Fibroblast of skin of left biceps (primary cell): ENCODE measurements at regions not wholly inside any gene's neighbourhood (a gene's known extent, or its start where the extent isn't known, plus 50 kb on each side); places are given as distances from the start of the nearest gene placed in this dataset.
"Not testable (repeated sequence)": the region's sequence is repeated elsewhere in the genome, so short reads cannot be mapped to it uniquely, and the experiment has no call there.

Experiments used
- DNase-seq, 2 experiments: peaks; one replicate each; pipeline ENCODE4 v3.0.0-alpha.2; 2013; ENCODE audit warnings: low read depth in 2 of 2

DNA sequence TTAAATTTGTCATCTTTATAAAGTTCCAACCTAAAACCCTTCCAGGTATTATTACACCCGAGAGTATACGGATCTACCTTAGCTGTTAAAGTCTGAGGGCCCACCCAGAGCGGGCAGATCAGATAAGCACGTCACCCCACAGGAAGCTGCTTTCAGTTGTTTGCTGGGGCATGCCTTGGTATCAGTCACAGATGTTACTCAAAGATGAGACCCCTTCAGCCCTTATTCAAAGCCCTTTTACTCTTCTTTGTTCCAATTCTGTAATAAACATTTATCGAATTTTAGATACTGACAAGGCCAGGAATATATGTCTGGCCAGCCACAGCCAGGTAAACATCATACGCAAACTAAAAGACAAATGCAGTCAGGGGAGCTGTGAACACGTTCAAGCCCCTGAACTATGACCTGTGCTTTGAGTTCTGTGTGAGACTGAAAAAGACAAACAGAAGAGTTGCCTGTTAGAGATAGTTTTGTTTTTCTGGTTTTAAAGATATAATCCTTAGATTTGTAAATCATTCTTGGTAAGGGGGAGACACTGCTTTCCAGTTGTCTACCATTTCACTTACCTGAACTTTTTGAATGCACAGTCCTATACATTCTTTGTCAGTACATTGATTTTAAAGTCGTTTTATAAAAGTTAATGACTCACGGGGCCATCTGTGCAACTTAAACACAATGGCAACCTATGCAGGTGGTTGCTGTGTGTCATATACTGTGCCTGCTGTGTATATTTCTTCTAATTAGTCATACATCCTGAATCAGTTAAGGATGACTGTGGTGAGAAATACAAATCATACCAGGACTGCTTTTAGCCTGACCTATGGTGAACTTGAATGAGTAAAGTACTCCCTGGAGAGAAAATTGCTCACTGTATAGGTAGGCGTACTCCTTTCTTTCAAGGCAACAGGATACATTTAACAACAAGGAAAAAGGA lies 100.5 kb upstream of the ITPRID2 start:
- peak; percentile 91 to 92 for DNase-seq

DNA sequence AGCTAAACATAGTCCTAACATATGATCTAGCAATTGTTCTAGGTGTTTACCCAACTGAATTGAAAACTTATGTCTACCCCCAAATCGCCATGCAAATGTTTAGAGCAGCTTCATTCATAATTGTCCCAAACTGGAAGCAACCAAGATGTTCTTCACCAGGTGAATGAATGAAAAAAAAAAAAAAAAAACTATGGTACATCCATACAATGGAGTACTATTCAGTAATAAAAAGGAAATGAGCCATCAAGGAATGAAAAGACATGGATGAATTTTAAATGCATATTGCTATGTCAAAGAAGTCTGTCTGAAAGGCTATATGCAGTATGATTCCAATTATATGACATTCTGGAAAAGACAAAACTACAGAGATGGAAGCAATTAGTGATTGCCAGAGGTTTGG lies 98.6 kb upstream of the ITPRID2 start:
- DNase-seq = no peak

DNA sequence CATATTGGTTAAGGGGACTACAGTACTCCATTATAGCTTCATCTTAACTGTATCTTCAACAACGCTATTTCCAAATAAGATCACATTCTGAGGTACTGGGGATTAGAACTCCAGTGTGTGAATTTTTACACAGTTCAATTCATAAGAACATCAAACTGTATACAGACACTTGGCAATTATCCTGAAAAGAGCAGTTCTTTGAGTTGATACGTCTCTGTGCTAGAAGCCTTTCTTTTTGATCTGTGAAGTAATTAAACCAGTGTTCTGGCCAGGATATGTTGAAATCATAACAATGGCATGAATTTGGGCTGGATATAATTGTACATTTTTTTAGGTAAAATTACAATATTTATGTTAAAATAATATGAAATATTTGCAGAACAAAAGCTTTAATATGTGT lies 93.5 kb upstream of the ITPRID2 start:
- no peak for DNase-seq

DNA sequence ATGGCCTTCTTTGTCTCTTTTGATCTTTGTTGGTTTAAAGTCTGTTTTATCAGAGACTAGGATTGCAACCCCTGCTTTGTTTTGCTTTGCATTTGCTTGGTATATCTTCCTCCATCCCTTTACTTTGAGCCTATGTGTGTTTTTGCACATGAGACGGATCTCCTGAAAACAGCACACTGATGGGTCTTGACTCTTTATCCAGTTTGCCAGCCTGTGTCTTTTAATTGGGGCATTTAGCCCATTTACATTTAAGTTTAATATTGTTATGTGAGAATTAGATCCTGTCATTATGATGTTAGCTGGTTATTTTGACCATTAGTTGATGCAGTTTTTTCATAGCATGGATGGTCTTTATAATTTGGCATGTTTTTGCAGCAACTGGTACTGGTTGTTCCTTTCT lies 89.2 kb upstream of the ITPRID2 start:
- DNase-seq = not testable (repeated sequence)

DNA sequence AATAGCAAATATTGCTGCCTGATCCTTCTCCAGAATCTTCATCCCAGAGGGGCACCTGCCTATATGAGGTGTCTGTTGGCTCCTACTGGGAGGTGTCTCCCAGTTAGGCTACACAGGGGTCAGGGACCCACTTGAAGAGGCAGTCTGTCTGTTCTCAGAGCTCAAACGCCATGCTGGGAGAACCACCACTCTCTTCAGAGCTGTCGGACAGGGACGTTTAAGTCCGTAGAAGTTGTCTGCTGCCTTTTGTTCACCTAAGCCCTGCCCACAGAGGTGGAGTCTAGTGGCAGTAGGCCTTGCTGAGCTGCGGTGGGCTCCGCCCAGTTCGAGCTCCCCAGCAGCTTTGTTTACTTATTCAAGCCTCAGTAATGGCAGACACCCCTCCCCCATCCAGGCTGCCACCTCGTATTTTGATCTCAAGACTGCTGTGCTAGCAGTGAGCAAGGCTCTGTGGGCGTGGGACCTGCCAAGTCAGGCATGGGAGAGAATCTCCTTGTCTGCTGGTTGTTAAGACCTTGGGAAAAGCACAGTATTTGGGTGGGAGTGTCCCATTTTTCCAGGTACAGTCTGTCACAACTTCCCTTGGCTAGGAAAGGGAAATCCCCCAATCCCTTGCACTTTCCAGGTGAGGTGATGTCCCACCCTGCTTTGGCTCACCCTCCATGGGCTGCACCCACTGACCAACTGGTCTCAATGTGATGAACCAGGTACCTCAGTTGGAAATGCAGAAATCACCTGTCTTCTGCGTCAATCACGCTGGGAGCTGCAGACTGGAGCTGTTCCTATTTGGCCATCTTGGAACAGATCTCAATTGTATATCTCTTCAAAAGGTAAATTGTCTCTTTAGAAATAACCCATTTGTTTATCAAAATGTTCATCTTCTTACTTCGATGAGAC lies 87.4 kb upstream of the ITPRID2 start:
- DNase-seq = not testable (repeated sequence)

DNA sequence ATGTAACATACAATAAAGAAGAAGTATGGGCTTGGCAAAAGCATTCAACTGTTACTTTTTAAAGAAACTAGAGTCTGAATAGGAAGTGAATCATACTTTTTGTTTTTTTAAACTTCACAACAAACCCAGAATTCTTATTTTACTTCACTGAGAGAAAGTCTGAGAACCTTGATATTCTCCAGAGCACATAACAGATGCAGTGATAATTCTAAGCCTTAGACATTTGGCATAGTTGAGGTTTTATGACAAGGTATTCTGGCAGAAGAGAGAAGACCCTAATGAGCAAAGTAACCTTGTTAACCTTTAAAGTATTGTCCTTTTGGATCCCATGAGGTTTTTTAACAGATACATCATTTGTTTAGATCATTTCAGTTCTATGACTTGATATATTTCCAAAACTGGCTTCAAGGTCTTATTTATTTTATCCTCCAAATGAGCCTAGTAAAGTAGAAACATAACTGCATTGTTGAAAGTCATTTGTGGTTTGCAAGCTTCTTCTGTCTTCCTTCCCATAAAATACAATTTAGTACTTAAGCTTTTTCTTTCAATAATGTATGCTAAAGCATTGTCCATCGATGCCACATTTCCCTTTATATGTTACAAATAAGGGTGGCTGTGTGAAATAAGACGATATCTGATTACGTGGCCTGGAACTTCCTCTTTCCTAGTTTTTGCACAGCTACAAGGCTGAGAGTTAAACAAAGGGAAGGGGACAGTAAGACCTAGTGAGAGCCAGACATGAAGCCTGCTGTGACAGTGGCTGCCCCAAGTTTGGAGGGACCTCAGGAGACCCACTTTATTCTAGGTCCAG lies 86.1 kb upstream of the ITPRID2 start:
- DNase-seq = peak; percentile 81 to 82

DNA sequence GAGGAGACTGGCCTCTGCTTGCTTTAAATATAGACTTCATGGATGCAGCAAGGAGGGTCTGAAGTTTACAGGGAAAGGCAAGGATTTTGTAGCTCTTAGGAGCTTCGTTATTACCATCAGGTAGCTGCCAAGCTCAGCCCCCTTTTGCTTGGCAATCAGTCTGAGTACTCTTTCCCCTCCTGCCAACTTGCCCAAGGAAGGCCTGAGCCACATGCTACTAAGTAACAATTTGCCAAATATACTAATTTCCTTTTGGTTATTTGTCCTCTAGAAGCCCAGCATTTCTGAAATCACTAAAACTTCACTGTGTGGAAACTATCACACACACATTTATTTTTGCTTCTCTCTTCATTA lies 85.5 kb upstream of the ITPRID2 start:
- no peak for DNase-seq

DNA sequence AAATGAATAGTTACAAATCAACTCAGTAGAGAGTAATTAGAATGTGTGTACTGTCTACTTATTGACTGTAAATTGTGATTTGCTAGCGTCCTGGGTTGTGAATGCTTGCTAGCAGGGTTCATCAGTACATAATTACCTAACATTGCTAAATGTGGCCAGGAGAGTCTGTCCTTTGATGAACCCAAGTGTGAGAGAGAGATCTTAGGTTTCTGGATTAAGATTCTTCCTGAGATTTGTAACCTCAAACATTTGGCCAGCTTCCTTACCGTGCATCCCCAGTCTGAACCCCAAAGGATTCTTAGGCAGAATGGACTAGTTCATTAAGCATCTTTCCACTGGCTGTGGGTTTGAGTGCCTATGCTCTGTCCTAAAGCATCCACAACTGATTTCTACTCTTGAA lies 84.0 kb upstream of the ITPRID2 start:
- no peak for DNase-seq

DNA sequence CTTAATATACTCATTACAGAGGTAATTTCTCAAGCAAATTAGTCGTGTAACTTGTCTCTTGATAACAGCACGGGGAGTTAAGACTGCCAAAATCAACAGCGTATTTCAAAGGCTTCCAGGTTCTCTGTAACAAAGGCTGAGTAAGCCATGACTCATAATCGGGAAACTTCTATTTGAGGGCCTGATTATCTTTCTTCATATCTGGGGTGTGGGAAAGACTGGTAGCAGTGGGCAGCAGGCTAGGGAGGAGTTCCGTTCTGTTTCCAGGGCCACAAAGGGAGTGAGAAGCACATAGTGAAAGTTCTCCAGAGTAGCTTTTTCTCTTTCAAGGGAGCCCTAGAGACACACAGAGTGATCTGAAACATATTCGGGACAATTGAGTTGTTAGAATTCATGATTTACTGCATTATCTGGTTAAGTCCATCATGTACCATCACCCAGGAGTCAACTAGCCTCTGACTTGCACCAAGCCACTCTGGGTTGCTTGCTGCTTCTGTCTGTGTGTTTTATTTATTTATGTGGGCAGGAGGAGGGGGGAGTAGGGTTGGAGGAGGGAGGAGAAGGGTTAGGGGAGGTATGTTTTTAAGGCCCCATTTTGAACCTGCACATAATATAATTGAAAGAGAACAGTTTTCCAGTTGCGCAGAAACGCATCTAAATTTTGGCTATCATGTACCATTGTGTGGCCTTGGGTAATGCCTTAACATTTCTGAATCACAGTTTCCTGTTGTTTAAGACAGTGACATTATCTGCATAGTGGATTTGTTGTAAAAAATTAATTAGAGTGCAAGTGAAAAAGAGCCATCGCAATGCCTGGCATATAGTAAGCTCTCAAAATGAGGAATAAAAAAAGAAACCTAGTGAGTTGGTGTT lies 80.5 kb upstream of the ITPRID2 start:
- DNase-seq = no peak

DNA sequence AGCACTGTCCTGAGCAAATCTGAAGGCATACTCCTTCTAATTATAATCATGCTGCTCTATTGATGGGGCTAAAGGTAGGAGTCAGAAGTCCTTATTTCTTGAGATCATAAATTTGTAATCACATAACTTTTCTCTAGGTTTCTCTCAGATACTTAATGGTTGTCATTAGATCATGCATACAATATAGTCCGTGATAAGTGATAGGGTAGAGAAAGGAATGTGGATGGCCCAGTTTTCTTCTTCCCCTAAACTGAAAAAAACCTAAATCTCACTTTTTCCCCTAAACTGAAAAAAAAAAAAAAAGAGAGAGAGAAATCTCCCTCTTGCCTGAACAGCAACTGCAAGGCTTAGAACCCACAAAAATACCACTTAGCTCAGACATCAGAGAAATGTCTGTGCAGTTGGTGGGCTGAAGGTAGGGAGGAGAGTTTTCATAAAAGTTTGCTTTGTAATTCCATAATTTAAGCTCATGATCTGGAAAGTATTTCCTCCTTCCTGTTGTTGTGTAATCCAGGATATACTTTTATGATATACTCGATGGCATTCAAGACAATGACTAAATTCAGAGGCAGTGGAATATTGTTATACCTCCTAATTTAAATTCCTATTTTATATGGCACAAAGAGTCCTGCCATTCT lies 79.3 kb upstream of the ITPRID2 start:
- no peak for DNase-seq

DNA sequence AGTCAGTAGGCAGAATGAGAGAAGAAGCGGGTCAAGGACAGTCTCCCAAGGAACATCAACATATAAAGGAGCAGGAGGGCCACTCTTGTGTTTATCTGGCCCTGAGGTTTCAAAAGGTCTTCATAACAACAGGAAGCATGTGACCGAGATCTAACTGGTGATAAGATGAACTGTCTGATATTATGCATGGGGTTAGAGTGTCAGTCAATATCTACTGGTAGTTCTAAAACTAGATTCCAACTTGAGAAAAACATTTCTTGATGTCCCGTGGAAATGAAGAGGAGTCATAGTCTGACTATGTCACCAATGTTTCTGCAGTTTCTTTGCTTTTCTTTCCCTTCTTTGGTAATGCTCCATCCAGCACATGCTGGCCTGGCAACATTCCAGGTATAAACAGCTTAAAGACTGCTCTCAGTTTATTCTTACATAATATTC lies 77.5 kb upstream of the ITPRID2 start:
- DNase-seq = peak; percentile 23 to 33

DNA sequence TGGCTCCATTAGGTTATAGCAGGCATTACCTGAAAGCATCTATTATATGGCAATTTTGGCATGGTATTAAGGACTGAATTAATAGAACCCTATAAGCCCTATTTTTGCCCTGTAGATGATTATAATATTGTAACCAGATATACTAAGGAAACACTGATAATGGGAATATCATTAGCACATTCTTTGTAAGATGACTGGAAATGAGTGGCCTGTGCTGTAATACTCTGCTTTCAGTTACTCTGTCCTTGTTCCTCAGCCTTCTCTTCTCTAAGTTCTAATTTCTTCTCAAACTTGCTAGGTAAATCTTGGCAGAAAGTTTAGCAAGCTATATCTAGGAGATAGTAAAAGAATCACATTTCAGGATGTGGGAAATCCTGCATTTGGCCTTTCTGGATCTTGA lies 74.0 kb upstream of the ITPRID2 start:
- no peak for DNase-seq

DNA sequence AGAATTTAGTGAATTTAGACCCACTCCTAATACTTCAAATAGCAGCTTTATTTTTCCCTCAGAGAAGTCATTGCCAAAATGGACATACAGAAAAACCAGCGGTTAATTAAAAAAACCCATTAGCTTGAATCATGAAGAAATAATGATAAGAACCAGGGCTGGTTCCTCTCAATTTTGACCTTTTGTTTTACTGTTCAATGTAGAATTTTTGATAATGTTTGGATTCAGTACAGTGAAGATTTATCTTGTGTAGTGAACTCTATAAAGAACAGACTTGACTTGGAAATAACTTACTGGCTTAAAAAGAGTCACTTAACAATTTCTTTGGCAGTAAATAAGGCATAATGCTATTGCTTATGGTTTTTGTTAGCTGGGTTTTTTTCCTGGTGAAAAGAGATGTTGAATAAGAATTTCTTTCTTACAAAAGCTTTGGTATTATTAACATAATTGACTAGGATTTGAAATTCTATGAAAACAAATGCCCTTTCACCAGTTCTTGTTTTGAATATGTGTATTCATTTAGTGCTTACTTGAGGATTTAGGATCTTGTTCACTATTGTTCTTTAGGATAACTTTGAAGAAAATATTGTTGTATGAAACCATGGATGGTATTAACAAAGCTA lies 73.4 kb upstream of the ITPRID2 start:
- no peak for DNase-seq

DNA sequence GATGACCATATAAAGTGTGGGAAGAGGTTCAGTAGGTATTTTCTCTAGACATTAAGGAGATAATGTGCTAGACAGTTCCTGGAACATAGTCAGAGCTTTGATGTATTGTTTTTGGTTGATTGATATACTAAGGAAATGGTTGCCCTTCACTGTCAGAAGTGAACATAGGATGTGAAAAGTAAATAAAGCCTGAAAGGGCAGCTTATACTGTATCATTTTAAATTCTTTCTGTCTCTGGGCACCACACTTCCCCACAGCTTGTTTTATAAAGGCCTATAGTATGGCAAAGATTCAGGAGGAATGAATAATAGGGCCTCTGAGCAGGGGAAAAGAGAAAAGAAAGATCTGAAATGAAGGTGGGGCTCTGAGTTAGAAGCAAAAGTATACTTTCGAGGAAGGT lies 72.7 kb upstream of the ITPRID2 start:
- no peak for DNase-seq

DNA sequence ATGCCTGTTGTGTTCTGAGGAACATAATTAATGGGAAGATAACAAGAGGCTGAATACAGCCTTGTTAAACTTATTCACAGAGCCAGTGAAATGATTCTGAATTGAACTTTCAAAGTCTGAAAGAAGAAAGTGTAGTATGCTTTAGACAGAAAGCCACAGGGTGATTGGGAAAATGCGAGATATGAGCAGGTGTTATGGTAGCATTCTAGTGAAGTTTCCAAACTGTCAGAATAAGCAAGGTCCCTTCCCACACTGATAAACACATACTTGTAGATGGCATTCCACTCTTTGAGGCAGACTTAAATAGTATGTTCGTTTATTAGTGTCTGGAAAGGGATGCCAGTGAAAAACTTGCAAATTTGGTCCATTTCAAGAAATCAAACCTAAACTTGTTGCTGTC lies 70.5 kb upstream of the ITPRID2 start:
- DNase-seq = no peak

DNA sequence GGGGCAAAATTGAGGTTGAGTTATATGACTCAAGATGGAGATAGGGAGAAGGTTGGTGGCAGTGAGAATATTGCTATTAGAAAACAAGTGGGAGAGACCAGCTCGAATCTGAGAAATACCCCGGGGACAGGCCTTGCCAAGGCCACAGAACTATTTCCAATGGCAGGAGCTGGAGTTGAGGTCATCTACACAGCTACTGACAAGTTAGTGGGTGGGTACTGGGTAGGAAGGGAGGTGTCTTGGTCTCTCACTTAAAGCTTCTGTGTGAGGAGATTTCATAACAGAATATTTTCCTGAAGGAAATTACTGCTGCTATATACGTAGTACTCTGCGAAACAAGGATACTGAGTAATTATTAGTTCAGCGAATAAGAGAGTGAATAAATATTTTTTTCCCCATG lies 69.4 kb upstream of the ITPRID2 start:
- no peak for DNase-seq

DNA sequence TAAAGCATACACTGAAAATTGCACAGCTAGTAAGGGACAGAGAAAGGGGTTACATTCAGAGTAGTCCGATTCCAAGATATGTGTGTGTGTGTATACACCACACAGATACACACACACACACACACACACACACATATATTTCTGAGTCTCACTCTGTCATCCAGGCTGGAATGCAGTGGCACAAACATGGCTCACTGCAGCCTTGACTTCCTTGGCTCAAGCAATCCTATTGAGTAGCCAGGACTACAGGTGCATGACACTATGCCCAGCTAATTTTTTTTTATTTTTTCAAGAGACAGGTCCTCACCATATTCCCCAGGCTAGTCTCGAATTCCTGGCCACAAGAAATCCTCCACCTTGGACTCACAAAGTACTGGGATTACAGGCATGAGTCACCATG lies 68.1 kb upstream of the ITPRID2 start:
- DNase-seq = no peak

DNA sequence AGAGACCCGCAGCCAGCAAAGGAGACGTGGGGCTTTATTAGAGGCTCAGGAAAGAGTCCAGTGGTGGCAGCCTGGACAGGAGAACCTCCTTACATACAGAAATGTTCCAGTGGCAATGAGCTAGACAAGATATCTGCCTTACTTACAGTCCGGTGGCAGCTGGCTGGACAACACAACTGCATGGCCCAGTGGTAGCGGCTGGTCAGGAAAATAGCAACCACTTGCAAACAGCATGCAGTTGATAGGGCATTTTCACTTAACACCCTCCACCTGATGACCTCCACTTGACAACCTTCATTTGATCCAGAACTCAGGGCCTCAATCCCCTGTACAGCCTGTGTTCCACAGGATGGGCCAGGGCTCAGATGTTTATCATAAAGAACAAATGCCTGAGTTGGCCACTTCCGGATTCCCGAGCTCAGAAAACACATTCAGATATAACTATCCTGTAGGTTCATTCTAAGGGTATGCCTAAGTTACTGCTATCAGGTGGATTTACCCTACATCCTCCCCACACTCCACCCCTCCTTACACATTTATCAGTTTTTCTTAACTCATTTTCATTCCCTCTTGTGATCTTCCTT lies 63.3 kb upstream of the ITPRID2 start:
- no peak for DNase-seq

DNA sequence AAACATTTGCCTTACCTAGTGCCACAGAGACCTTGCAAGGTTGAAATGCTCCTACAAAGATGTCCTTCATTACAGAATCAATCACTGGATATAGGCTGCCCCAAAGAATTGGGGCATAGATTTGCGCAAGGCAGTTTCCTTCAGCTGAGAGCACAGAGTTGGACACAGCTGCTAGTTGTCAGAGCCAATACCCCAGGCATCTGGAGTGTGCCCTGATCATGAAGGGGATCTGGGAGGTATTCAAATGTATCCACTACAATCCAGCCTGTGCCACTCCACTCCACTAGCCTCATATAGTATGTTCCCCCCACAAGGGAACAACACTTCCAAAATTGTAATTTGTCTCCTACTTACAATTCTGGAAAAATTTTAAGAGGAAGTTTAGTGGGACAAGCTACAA lies 62.3 kb upstream of the ITPRID2 start:
- DNase-seq = no peak

DNA sequence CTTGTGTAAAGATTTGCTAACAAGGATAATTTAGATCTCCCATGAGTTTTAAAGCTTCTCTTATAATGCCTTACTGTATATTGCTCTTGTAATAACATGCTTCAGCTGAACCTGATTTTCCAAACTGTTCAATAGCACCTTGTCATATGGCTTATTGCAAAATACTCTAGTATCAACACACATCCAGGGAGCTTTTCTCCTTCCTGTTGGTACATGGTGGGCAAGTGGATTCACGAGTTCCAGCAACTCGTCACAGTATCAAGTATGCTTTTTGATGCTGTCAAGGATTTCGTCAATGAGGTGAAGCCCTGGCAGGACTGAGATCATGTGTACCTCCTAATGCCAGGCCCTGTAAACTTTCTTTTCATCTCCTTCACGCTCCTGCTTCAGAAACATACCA lies 59.5 kb upstream of the ITPRID2 start:
- no peak for DNase-seq
